GM18517 (cell line): ENCODE measurements at regions not wholly inside any gene's neighbourhood (a gene's known extent, or its start where the extent isn't known, plus 50 kb on each side); places are given as distances from the start of the nearest gene placed in this dataset.

Experiments
- ATAC-seq: cut with Tn5 transposase; IDR thresholded peaks from one replicate; pipeline ENCODE4 v1.9.1; 2021; ENCODE audit warnings: mild to moderate bottlenecking, moderate library complexity; ENCODE audit not compliant: unreplicated experiment

- ATAC-seq = no peak
These were observed 727.8 kb upstream of the ADAMTS5 start for GRCh38 chr21:27694667-27695066.

DNA sequence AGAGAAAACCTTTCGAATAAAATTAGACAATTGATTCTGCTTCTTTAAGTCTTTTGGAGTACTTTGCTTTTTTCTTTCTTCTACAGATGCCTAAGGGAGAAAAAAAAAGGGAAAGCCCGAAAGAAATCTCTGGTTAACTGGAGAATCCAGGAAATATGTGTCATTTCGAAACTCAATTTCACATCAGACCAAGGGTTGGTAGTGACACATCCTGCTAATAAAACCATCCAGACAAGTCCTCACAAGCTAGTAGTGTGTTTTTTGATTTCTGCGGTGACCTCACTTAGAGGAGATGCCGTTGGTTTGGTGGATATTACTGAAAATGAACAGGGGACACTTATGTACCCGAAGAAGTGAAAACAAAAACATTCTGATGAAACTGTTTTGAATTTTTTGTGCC lies 726.5 kb upstream of the ADAMTS5 start:
- ATAC-seq = no peak

DNA sequence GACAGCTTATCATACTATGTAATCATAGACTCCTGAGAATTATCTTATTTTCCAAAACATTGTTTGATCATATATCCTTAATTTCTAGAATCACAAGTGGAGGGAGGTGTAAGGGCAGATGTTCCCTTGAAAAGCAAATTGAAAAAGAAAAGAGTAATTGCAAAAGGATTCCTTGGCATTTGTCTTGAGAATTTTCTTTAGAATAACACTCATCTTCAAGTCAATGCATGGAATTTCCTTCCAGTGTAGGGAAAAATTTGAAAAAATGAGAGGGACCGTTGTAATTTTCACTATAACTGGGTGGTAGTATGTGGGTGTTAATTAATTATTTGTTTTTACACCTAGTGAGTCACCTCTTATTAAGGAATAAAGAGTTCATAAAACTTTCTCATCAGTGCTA lies 724.6 kb upstream of the ADAMTS5 start:
- ATAC-seq = no peak

DNA sequence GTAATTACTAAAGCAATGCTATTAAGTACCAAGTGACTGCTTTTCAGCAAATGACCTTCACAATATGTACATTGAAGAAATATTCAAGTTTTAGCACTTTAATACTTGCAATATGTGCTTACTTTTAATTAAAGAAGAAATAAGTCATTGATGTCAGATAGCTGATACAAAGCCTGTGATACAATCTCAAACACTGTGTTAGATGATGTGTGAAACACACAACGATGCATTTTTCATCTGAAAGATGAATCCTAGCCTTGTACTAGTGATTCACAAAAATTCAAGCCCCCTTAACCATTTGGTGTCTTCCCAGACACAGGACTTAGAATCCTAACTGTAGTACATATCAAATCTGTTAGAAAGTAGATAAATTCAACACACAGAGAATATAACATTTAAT lies 724.1 kb upstream of the ADAMTS5 start:
- ATAC-seq = no peak

DNA sequence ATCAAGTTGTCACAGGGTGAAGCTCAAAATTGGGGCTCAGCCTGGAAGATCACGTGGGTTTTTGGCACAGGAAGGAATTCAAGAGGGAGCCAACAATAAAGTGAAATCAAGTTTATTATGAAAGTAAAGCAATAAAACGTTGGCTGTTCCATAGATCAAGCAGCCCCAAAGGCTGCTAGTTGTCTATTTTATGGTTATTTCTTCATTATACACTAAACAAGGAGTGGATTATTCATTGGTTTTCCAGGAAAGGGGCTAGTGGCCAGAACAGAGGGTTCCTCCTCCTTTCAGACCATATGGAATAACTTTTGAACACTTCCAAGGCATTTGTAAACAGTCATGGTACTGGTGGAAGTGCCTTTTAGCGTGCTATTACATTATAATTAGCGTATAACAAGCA lies 723.5 kb upstream of the ADAMTS5 start:
- no peak for ATAC-seq

- ATAC-seq = no peak
These were observed 721.9 kb upstream of the ADAMTS5 start for GRCh38 chr21:27688773-27689172.

- ATAC-seq = no peak
These were observed 716.4 kb upstream of the ADAMTS5 start for GRCh38 chr21:27683292-27683691.

- ATAC-seq = no peak
These were observed 715.0 kb upstream of the ADAMTS5 start for GRCh38 chr21:27681841-27682240.

DNA sequence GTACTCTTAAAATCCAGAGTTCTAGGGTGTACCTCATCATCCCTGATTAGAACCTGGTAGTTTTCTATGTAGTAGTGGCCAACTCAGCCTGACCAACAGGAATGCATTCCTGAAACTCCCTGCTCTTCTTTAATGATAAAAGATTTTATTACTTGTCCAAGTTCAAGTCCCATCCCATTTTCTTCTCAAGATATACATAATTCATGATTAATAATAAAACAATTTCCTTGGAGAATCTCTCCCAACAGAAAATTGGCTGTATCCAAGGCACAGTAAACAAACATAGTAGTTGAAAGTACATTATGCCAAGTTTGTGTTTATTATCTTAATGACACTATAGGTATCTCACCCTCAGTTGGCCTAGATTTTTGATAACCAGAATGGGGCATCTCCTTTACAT lies 714.1 kb upstream of the ADAMTS5 start:
- ATAC-seq = no peak

- no peak for ATAC-seq
These were observed 713.3 kb upstream of the ADAMTS5 start for GRCh38 chr21:27680181-27680580.

GRCh38 chr21:27678511-27678910 lies 711.6 kb upstream of the ADAMTS5 start:
- ATAC-seq = no peak

GRCh38 chr21:27677546-27677945 lies 710.7 kb upstream of the ADAMTS5 start:
- ATAC-seq = no peak

GRCh38 chr21:27675306-27675705 lies 708.4 kb upstream of the ADAMTS5 start:
- ATAC-seq = no peak

DNA sequence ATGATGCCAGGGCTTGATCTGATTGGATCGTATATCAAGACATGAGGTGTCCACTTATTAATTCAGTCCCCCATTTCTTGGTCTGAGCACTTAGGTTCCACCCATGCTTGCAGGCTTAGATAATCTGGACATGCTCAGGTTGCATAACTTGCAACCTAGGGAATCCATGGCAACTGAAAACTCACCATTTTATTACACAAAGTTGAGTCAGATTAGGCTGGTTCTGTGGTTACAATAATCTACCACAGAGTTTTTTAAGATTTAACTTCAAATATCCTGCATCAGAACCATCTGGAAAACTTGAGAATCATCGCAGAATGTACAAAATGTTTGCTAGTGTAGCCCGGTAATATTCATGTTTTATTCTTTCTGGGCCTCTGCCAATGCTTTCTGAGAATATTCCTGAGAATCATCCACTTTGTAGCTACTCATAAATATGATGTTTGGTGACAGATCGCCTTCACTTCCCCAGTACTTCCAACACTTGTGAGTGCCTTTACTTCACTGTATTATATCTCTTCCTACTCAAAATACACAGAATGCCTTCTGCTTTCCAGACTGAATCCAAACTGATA lies 707.2 kb upstream of the ADAMTS5 start:
- ATAC-seq = no peak

- no peak for ATAC-seq
These were observed 706.7 kb upstream of the ADAMTS5 start for GRCh38 chr21:27673581-27673980.

DNA sequence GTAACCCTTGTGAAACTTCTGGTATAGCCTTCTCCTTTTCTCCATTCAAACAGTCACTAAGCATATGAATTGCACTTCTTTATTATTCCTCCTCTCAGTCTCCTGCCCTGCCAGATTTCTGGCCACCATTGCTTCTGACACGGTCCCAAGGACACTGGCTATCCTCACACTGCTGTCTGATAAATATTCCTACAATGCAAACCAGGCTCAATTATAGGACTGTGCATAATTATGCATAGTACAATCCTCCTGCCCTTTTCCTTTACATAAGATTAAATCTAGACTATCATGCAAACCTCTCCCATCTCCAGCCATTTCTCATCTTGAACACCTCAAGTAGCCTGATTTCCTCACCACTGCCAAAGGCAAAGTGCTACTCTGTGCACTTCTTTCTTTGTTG lies 704.3 kb upstream of the ADAMTS5 start:
- no peak for ATAC-seq

DNA sequence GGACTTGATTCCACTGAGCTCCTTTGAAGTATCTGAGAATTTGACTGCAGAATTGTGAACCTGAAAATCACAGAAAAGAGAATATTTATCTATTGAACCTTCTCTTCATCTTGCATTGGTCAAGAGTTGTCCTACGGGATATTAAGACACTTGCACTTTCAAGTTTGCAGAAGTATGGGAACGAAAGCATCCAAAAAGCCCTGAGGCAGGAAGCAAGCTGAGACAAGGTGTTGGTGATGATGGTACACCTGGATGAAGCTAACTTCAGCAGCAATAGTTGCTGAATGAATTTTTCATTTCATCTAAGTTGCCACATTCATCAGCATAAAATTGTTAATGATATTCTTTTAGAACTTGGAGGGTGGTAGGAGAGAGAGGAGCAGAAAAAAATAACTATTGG lies 686.6 kb upstream of the ADAMTS5 start:
- no peak for ATAC-seq

- no peak for ATAC-seq
These were observed 682.9 kb upstream of the ADAMTS5 start for GRCh38 chr21:27649762-27650161.

GRCh38 chr21:27649323-27649722 lies 682.4 kb upstream of the ADAMTS5 start:
- no peak for ATAC-seq

- no peak for ATAC-seq
These were observed 681.7 kb upstream of the ADAMTS5 start for GRCh38 chr21:27648560-27648959.

GRCh38 chr21:27647921-27648320 lies 681.0 kb upstream of the ADAMTS5 start:
- no peak for ATAC-seq

- no peak for ATAC-seq
These were observed 680.5 kb upstream of the ADAMTS5 start for GRCh38 chr21:27647401-27647800.

GRCh38 chr21:27646691-27647090 lies 679.8 kb upstream of the ADAMTS5 start:
- no peak for ATAC-seq

DNA sequence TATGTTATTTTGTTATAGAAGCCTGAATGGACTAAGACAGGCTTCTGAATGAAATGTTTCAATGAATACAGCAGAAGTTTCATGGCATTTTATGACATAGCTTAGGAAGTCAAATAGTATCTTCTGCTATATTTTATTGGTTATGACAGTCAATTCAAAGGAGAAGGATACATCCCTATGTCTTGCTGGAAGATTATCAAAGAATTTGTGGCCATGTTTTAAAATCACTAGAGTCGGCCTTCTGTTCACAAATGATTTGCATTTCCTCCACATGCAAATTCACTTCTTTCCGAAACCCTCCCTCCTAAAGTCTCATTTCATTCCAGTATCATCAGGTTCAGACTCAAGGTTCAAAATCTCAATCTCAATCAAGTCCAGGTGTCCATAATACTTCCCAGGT lies 679.2 kb upstream of the ADAMTS5 start:
- ATAC-seq = no peak
